NB4 (cell line): ENCODE measurements at regions not wholly inside any gene's neighbourhood (a gene's known extent, or its start where the extent isn't known, plus 50 kb on each side); places are given as distances from the start of the nearest gene placed in this dataset.
"Not testable (repeated sequence)": the region's sequence is repeated elsewhere in the genome, so short reads cannot be mapped to it uniquely, and the experiment has no call there.

Experiments used
- DNase-seq: peaks from one replicate; pipeline ENCODE4 v3.0.0; 2010; ENCODE audit warnings: low read depth
- H3K4me3 ChIP-seq: one replicate; pipeline ENCODE4 v1.5.1; 2011; ENCODE audit warnings: mild to moderate bottlenecking, low read depth, low read length, moderate library complexity
- CTCF ChIP-seq: IDR thresholded peaks from one replicate; pipeline ENCODE4 v1.5.1; 2012; ENCODE audit warnings: low read depth, low read length
- MAX ChIP-seq: IDR thresholded peaks from 2 replicates; pipeline ENCODE4 v1.6.1; 2011; ENCODE audit warnings: low read depth, low read length
- MYC ChIP-seq: IDR thresholded peaks from 2 replicates; pipeline ENCODE4 v1.6.1; 2011; ENCODE audit warnings: low read depth, low read length
- POLR2A ChIP-seq: IDR thresholded peaks from 2 replicates; pipeline ENCODE4 v1.6.1; 2011; ENCODE audit warnings: mild to moderate bottlenecking; ENCODE audit not compliant: insufficient read length; ENCODE audit errors: extremely low read depth

DNA sequence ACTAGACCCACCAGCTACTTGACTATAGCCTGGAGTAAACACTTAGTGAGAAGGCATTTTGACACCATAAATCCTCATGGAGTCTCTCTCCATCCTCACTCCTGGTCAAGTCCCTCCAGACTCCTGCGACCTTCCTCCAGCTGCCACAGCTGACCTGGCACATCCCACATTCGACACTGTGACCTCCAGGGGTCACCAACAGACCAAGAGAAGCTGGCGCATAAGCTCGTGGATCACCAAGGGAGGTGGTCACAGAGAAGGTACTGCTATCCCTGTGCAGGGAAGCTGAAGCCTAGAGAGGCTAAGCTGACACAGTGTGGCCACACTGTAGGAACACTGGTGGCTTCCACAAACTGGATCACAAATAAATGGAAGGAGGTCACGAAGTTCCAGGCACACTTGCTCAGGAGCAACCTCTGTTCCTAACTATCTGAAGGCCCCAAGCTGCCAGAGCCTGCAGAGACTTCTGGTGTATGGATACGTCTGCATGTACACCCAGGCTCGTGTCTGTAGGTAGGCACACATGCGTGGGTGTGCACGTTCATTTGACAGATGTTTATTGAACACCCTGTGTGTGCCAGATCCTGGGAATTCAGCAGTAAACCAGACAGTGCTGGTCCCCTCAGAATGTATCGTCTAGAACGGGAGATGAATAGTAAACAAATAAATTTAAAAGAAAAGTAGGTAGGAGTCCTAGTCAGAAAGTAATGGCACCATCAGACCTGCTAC is 104.4 kb downstream of the C5orf15 start:
- TF ChIP-seq CTCF (no peak), MAX (no peak), MYC (no peak), POLR2A (no peak)
- DNase-seq: no peak
- no peak overlapping the region for H3K4me3 ChIP-seq

GRCh38 chr5:133861161-133861737 is 107.2 kb downstream of the C5orf15 start:
- DNase-seq: no peak

DNA sequence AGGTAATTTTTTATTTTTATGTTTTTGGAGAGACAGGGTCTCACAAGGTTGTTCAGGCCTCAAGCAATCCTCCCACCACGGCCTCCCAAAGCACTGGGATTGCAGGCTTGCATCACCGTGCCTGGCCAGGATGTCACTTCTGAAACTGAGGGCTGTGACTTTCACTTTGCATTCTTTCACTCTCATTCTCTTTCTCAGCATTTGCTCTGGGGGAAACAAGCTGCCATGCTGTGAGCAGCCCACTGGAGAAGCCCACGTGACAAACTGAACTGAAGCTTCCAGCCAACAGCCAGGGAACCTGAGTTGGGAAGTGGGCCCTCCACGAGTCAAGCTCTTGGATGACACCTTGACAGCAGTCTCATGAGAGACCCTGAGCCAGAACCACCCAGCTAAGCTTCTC is 109.4 kb downstream of the C5orf15 start:
- TF ChIP-seq MAX: no peak
- DNase-seq: no peak
- H3K4me3 ChIP-seq: no peak overlapping the region

More at GRCh38 chr5:133861161-133861737, 107.2 kb downstream of the C5orf15 start:
- H3K4me3 ChIP-seq: no peak overlapping the region
- no peak for TF ChIP-seq CTCF
- TF ChIP-seq POLR2A: no peak
- no peak for TF ChIP-seq MAX
- TF ChIP-seq MYC: no peak

GRCh38 chr5:133857595-133858313 is 110.7 kb downstream of the C5orf15 start:
- H3K4me3 ChIP-seq, DNase-seq: not testable (repeated sequence)

DNA sequence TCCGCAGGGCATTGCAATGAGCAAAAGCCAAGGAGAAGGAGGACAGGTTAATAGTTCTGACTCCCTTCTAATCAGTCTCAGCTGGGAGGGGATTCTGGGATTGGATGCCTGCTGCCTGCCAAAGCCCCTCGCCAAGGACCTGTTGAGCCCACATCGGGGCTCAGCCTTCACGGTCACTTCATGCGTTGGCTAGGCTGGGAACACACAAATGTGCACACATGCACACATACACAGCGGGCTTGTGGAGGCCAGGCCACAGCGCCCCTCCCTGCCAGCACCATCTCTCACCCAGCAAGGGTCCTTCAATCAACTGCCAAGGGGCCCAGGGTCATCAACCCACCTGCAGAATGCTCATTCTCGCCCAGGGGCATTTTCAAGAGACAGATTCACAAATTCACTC is 113.9 kb downstream of the C5orf15 start:
- TF ChIP-seq MAX: no peak
- no peak for TF ChIP-seq POLR2A
- no peak for TF ChIP-seq MYC
- TF ChIP-seq CTCF: no peak
- no peak for DNase-seq

DNA sequence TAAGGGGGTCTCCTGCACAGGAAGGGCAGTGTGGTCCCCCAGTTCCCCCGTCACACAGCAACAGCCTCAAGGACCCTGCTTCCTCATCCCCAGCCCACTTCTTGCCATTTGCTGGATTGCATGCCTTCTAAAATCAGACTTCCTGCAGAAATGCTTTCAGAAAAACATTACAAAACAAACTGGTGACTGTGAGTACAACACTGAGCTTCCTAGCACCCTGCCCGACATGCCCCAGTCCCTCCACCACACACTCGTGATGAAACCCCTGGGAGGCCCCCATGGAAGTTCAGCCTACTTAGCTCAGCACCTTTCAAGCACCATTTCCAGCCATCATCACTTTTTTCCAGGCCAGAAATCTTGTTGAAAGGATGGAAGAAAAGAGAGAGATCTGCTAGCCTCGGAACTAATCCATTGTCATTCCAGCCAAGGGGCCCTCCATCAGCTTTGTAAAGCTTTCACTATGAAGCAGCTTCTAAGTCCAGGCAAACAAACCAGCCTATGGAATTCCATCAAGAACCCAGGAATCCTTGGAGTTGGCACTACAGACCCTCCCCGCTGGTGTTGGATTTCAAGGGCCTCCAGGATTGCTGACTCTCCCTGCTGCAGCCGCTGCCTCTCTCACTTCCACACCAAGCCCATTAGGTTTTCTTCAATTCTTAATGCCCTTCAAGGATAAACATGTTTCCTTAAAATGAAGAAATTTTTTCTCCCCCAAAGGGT is 114.6 kb downstream of the C5orf15 start:
- H3K4me3 ChIP-seq: no peak overlapping the region
- TF ChIP-seq MYC (no peak), CTCF (no peak), MAX (no peak), POLR2A (no peak)
- DNase-seq: no peak

More for the DNA sequence above, 113.9 kb downstream of the C5orf15 start:
- H3K4me3 ChIP-seq: no peak overlapping the region
